HG03135 (cell line): ENCODE measurements at regions not wholly inside any gene's neighbourhood (a gene's known extent, or its start where the extent isn't known, plus 50 kb on each side); places are given as distances from the start of the nearest gene placed in this dataset.
"Not testable (repeated sequence)": the region's sequence is repeated elsewhere in the genome, so short reads cannot be mapped to it uniquely, and the experiment has no call there.

ENCODE experiments used
- ATAC-seq: cut with Tn5 transposase; IDR thresholded peaks from one replicate; pipeline ENCODE4 v1.9.1; 2021; ENCODE audit warnings: mild to moderate bottlenecking, moderate library complexity; ENCODE audit not compliant: unreplicated experiment

GRCh38 chr1:94675373-94675772, 133.8 kb upstream of the F3 start:
- no peak for ATAC-seq

DNA sequence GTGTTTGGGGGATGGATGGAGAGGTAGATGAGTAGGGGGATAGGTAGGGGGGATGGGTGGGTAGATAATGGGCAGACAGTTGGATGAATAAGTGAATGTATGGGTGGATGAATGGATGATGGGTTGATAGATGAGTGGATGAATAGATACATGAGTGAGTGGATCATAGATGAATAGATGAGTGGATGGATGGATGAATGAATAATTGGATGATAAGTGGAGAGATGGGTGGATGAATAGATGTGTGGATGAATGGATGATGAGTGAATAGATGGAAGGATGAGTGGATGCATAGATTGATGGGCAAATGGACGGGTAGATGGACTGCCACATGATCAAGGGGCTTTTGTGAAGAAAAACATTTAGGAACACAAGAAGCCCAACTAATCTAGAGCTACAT, 133.3 kb upstream of the F3 start:
- ATAC-seq, result no peak

DNA sequence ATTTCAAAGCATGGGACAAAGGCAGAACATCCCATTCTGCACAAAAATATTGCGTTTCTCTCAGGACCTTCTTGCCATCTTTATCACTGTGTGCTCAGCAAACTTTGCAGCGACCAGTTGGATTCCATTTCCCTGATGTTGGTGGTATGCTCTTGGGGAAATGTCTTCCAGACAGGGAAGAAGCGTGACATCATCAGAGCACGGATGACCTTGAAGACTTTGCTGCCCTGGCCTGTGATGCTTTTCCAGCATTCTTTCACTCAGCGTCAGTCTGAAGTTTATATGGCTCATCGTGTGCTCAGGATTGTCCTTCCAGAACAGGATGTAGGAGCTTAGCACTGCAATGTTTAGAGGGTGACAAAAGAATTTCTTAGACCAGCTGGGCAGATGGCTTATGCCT, 131.4 kb upstream of the F3 start:
- ATAC-seq, result no peak

DNA sequence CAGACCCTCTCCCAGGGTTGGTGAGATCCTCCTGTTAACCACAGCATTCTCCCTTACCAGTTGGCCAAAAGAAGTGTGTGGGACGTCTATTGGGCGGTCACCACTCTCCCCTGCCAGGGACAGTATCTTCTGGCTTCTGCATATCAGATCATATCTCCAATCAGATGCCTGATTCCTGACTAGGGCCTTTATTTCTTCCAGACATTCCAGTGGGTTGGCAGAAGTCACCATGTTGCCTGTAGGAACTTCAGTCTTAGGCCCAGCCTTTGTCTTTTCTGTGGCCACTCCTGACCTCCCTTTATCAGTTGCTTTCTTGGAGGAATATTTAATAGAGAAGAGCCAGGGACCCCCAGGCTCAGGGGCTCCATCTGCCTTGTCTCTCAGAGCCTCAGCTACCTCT, 130.4 kb upstream of the F3 start:
- ATAC-seq, result no peak

DNA sequence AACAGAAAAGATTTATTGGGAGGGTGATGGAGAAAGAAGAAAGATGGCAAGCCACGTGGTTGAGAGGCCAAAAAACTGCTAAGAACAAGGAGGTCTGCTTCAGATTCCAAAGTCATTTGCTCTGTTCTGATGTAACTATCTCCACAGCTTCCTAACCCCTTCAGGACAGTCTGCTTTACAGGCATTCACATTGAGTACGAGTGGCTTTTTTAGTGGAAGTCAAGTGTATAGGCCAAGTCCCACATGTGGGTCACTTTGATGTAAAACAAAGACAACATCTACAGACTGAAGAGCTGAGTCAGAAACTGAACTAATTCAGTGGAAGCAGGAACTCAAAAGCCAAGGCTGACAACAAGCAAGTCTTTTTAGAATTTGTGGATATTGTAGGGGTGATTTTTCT, 128.7 kb upstream of the F3 start:
- ATAC-seq, result no peak

GRCh38 chr1:94669198-94669597, 127.6 kb upstream of the F3 start:
- no peak for ATAC-seq

DNA sequence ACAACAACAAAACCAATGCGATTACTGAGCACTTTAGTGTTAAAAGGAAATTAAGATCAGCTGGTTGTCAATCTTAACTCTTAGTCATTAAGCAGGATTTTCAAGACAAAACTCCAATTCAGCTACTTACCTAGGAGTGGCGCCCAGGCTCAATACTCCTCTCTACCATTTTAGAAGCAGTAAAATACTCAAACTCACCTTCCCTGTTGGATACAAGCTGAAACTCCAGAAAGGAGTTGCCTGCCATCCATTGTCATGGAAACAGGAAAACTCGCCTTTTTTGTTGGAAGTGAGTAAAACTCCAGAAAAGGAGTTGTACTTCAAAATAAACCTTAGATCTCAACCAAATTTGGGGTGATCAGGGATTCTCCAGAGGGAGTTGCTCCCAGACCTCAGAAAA, 127.0 kb upstream of the F3 start:
- ATAC-seq, result no peak

- no peak for ATAC-seq
Measured at GRCh38 chr1:94667818-94668217, 126.3 kb upstream of the F3 start.

GRCh38 chr1:94666797-94667196, 125.2 kb upstream of the F3 start:
- ATAC-seq, result no peak

GRCh38 chr1:94661431-94661932, 119.9 kb upstream of the F3 start:
- ATAC-seq, result no peak

DNA sequence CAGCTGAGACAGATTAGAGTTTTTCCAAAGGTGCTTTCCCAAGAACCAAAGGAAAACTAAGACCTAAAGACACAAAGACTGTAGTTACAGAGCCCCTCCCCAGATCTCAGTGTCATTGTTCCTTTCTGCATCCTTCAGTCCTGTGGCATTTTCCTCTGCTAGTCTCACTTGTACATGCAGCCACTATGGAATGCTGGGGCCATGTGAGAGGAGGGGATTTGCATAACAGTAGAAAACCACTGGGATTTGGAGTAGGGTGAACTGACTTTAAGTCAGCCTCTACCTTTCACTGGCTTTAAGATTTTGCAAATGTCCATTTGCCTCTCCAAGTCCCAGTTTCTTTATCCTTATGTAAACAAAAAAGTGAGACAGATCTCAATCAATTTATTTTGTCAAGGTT, 119.4 kb upstream of the F3 start:
- ATAC-seq, result no peak

DNA sequence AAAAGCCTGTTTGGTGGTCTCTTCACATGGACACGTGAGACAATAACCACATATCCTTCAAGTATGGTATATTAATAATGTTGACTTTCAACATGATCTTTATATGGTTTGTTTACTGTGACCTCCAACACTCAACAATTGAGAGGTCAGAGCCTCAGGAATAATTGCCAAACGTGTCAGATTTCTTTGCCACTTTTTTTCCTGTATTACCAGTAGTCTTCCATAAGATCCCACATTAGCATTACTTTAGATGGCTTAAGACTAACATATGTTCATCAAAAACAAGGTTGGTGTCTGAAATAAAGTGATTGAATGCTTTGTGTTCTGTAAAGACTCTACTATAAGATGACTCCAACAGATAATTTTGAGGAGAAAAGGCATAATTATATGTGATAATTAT, 118.7 kb upstream of the F3 start:
- ATAC-seq, result no peak

DNA sequence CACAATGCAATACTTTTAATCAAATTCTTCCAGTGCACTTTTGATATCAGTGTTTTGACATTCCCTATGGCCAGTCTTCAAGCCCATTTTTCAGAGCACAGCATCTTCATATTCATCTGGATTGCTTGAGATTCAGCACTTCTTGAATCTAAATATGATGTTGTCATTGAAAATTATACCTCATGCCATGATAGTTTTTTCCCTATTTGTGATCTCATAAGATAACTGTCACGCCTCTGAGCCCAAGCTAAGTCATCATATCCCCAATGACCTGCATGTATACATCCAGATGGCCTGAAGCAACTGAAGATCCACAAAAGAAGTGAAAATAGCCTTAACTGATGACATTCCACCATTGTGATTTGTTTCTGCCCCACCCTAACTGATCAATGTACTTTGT, 117.6 kb upstream of the F3 start:
- ATAC-seq, result not testable (repeated sequence)

DNA sequence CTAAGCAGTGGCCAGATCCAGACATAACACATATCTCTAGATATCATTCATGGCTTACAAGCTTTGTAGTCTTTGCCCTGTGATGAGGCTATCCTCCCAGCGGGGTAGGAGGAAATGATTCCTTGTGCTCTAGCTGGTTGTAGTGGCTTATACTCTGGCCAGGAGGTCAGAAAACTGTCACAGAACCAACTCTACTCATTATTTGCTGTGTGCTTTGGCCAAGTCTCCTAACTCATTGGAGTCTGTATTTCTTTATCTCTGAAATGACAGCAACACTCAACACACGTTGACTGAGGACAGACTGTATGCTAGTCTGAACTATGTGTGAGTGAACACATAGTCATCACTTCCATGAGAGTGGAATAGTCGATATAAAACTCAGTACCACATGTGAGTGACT, 116.7 kb upstream of the F3 start:
- no peak for ATAC-seq

DNA sequence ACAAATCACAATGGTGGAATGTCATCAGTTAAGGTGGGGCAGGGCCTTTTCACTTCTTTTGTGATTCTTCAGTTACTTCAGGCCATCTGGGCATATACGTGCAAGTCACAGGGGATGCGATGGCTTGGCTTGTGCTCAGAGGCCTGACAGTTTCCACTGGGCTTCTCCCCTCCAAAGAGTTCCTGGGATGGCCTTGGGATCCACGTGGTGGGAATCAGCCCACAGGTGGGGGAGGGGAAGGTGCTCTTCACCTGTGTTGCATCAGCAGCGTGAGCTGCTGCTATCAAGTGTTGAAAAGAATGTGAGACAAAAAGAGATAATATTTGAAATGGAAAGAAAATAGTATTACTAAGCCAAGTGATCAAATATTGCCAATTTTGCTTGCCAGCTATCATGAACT, 116.2 kb upstream of the F3 start:
- not testable (repeated sequence) for ATAC-seq

- no peak for ATAC-seq
Measured at GRCh38 chr1:94656967-94657366, 115.4 kb upstream of the F3 start.

- no peak for ATAC-seq
Measured at GRCh38 chr1:94654919-94655318, 113.4 kb upstream of the F3 start.

- no peak for ATAC-seq
Measured at GRCh38 chr1:94654459-94654858, 112.9 kb upstream of the F3 start.

DNA sequence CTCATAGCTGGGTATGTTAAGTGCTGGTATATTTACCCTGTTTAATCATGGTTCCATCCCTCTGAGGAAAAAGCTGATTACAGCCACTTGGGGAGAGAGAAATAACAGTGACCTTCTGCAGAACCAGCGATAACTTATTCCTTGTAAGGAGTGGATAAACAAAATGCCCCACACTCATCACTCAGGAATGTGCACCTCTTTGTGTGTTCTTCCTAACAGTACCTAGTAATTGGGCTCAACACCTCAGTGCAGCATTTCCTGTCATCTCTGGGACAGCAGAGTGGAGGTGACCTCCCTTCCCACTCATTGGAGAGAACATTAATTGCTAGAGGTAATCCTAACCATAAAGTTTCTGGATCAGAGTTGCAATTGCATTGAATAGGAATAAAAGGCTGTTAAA, 112.5 kb upstream of the F3 start:
- no peak for ATAC-seq

DNA sequence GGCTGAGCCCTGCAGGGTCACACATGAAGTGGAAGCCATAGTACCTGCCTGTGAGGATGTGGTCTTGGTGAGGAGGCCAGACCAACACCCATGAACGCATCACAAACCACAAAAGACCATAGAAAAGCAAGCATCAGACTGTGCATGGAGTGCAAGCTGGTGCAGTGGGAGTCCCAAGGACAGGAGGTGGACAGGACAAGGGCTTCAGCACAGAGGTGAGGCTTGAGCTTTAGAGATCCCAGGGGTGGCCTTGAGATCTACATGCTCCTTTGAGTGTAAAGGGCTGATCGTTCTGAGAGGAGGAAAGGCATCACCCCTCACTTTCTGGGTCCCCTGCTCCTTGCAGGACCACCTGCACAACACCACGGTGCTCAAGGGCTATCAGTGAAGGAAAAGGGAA, 111.9 kb upstream of the F3 start:
- no peak for ATAC-seq

DNA sequence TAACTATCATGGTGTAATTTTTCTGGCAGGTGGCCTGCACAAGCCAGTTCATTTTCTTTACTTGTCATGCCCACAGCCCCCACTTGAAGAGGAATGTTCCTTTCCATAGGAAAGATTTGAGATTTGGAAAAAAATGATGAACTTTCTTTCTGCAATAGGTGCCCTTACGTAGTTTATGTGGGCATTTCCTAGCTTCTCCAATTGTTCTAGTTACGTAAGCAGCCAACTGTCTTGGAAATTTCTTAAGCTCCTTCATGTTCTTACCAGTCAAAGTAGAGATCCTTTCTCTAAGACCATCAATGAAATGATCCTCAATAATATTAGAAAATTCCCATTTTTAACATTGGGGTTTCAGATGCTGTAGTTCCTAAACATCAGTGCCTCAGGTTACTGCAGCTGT, 109.5 kb upstream of the F3 start:
- no peak for ATAC-seq

DNA sequence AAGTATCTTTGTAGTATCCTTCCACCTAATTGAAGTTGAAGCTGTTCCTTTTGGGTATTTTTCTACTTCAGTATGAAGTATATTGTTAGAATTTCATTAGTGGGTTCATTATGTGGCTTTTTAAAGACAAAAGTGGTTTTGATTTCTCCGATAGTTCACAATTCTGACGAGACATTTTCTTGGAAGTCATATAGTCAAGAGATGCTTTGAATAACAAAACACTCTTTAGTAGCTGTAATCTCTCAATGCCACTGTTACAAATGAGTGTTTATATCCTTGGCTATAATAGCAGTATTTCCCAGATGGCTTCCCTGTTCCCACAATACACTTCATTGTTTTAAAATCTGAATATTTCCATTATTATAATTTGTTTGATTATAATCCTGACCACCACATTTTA, 108.7 kb upstream of the F3 start:
- ATAC-seq, result no peak

- no peak for ATAC-seq
Measured at GRCh38 chr1:94648225-94649007, 106.9 kb upstream of the F3 start.
